ENCODE measurements at regions not wholly inside any gene's neighbourhood (a gene's known extent, or its start where the extent isn't known, plus 50 kb on each side); places are given as distances from the start of the nearest gene placed in this dataset.

GRCh38 chr10:61549861-61550260 lies 96.7 kb upstream of the TMEM26 start:
- Histone ChIP-seq H3K27me3 (no peaks in the 10 kb centered on the region), H3K4me1 (no peaks in the 10 kb centered on the region), H3K36me3 (no peaks in the 10 kb centered on the region), H3K4me3 (no peak overlapping the region), H3K27ac (no peak overlapping the region), H3K9me3 (no peaks in the 10 kb centered on the region)
- ATAC-seq: no peak
- intact Hi-C loops (cut with DNase I): no loop called here
- TF ChIP-seq CTCF (IDR thresholded peaks at IDR 0.05): no peak
- no peak for DNase-seq

GRCh38 chr10:61548364-61548763 lies 95.2 kb upstream of the TMEM26 start:
- Histone ChIP-seq H3K36me3 (no peaks in the 10 kb centered on the region), H3K27me3 (no peaks in the 10 kb centered on the region), H3K27ac (no peak overlapping the region), H3K4me1 (no peaks in the 10 kb centered on the region), H3K9me3 (no peaks in the 10 kb centered on the region), H3K4me3 (no peak overlapping the region)
- intact Hi-C loops (cut with DNase I): no loop called here
- ATAC-seq (no peak), DNase-seq (no peak)
- no peak for TF ChIP-seq CTCF (IDR thresholded peaks at IDR 0.05)

GRCh38 chr10:61547297-61547696 lies 94.1 kb upstream of the TMEM26 start:
- Histone ChIP-seq H3K27me3 (no peaks in the 10 kb centered on the region), H3K36me3 (no peaks in the 10 kb centered on the region), H3K9me3 (no peaks in the 10 kb centered on the region), H3K27ac (no peak overlapping the region), H3K4me1 (no peaks in the 10 kb centered on the region), H3K4me3 (no peak overlapping the region)
- no peak for ATAC-seq
- intact Hi-C loops (cut with DNase I): no loop called here
- no peak for DNase-seq
- TF ChIP-seq CTCF (IDR thresholded peaks at IDR 0.05): no peak

GRCh38 chr10:61545170-61545569 lies 92.0 kb upstream of the TMEM26 start:
- Histone ChIP-seq H3K9me3 (no peaks in the 10 kb centered on the region), H3K27ac (no peak overlapping the region), H3K36me3 (no peaks in the 10 kb centered on the region), H3K4me3 (no peak overlapping the region), H3K27me3 (no peaks in the 10 kb centered on the region), H3K4me1 (no peaks in the 10 kb centered on the region)
- ATAC-seq (no peak), DNase-seq (no peak)
- TF ChIP-seq CTCF (IDR thresholded peaks at IDR 0.05): no peak
- intact Hi-C loops (cut with DNase I): no loop called here

GRCh38 chr10:61543831-61544230 lies 90.7 kb upstream of the TMEM26 start:
- no peak for DNase-seq
- TF ChIP-seq CTCF (IDR thresholded peaks at IDR 0.05): no peak
- intact Hi-C loops (cut with DNase I): no loop called here
- no peak overlapping the region for H3K27ac ChIP-seq
- no peaks in the 10 kb centered on the region for H3K36me3 ChIP-seq
- H3K27me3 ChIP-seq: no peaks in the 10 kb centered on the region
- H3K4me3 ChIP-seq: no peak overlapping the region
- no peaks in the 10 kb centered on the region for H3K4me1 ChIP-seq
- no peak for ATAC-seq
- no peaks in the 10 kb centered on the region for H3K9me3 ChIP-seq

All from left lung (tissue), 4 donors.